NOMO-1 (cell line): ENCODE measurements at regions not wholly inside any gene's neighbourhood (a gene's known extent, or its start where the extent isn't known, plus 50 kb on each side); places are given as distances from the start of the nearest gene placed in this dataset.
"Not testable (repeated sequence)": the region's sequence is repeated elsewhere in the genome, so short reads cannot be mapped to it uniquely, and the experiment has no call there.

Source experiments
- DNase-seq, 2 experiments: peaks; one replicate each; lab custom pipeline; 2025; ENCODE audit not compliant: unreplicated experiment in 2 of 2; lab: John Stamatoyannopoulos, UW

DNA sequence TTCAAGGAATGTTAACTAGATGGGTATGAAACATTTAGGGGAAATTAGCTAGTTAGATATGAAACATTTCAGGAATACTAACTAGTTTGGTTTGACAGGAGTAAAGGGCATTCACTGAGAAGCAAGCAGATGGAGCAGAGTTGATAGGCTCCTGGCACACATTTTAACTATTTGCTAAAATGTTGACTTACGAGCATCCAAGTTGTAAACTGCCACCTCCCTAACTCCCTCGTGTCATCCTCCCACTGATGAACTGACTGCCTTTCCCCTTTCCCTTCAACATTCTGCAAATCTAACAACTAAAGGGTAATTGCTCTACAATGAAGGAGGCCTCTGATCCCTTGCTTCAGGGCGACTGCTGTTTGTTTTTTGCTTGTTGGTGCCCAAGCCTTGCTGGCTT is 580.4 kb upstream of the FAM98A start:
- no peak for DNase-seq

DNA sequence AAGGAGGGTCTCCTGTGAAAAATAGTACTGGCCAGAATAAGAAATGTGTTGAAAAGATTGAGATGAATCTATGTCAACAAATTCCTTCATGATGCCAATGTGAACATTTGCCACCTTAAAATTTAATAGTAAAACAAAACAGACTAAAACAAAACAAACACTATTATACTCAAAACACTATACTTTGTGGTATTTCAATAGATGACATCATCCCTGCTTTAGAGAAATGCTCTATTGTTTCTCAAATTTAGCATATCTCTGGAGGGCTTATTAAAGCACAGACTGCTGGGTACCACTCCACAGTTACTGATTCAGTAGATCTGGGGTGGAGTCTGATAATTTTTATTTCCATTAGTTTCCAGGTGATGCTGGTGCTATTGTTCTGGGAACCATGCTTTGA is 579.4 kb upstream of the FAM98A start:
- no peak for DNase-seq

DNA sequence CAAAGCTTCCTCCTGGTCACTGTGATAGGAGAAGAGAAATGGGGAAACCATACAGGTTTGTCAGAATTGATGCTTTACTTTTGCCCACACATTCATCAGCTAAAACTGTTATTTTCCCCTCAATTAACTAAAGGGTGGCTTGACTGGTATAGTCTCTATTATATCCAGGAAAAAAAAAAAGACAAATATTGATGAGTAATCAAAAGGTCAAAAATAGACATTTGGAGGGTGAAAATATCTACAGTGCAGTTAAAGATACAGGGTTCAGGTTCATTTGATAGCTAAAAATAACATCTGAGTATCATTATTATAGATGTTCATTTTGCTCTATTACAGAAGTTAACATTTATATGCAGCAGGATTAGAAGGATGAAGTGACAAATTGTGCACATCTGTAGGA is 577.6 kb upstream of the FAM98A start:
- no peak for DNase-seq

DNA sequence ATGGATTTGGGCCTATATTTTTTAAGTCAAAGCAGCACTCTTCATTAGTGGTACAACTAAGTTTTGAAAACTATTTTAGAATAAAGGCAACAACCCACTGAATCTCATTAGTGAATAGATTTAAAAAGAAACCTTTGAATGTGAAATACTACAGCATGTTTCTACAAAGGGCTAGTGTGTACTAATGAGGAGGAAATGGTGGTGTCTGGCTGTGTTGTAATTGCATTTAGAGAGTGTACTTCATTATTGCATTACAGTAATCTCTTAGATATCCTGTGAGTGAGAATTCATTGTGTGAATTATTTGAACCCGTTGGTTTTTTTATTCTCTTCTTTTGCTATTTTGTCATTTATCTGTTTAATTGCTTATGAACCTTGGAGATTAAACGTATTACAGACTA is 575.4 kb upstream of the FAM98A start:
- no peak for DNase-seq

DNA sequence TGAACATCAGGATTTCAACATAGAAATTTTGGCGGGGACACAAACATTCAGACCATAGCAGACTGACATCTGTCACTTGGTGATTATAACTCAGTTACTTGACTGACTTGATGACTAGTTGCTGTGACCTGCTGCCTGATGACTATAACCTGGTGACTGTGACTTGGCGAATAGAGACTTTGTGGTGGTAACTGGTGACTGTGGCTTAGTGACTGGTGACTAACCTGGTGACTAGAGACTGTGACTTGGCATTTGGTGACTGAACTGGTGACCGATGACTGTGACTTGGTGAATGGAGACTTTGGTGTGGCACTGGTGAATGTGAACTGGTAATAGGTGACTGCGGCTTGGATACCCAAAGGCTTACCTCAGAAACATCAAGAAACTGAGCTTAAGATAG is 563.1 kb upstream of the FAM98A start:
- DNase-seq = no peak

DNA sequence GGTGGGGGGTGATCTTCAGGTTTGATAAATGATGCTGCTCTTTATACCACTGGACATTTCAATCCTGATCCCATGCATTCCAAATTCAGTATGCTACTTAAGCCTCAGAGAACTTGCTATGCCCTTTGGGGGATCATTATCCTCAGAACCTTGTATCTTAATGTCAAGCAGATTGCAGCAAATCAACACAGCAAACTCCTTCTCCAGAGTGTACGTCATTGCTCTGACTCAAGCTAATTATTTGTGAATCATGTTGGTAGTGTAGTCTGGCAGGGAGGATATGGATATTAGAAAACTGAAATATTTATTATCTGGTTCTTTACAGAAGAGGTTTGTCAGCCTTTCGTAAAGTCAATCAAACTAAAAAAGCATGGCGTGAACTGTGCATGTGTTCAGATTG is 562.5 kb upstream of the FAM98A start:
- DNase-seq = no peak

DNA sequence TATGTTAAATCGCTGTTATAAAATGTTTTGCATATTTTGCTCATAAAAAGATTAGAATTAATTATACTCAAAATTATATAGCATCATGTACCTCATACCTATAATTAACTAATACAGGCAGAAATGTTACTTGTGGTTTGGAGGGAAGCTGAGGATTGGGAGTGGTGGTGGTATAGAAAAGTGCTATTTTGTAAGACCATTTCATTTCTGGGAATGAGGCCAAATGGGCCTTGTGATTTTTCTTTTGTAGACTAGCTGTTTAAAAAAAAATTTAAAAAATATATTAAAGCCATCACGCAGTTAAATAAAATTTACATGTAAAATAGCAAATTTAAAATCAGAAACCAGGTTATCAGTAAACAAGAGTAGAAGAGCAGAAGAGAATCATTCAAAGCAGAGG is 560.8 kb upstream of the FAM98A start:
- DNase-seq = no peak

DNA sequence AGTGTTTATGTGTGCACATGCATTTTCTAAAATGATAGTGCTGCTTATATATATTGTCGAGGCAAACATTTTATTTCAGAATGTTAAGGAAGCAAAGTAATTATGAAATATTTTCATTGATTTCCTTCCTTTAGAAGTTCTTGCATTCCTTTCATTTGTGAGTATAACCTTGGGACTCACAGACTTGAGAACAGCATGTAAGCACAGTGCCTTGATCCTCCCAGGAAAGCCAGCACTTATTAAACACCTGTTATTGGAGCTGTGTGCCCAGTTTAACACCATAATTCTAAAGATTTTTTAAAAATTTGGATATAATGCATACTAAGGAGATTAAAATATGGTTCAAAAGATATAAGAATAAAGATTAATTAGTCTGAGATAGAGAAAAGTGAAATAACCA is 554.4 kb upstream of the FAM98A start:
- DNase-seq = no peak

DNA sequence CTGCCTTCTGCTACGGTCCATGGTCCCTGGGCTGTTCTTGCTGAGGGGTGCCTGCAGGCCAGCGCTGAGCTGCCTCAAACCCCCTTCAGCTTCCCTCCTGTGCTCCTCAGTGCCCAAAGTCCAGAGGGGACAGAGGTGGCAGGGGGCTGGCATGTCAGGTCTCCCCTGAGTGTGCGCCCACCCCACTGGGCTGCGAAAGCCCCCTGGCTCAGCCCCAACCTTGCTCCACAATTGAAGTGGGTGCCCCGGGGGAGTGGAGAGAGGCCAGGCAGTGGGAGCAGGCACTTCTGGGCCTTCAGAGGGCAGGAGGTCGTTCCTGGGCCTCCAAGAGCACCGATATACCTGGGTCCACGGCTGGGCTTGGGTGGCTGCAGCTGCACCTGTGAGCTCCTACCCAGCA is 548.7 kb upstream of the FAM98A start:
- DNase-seq = no peak

DNA sequence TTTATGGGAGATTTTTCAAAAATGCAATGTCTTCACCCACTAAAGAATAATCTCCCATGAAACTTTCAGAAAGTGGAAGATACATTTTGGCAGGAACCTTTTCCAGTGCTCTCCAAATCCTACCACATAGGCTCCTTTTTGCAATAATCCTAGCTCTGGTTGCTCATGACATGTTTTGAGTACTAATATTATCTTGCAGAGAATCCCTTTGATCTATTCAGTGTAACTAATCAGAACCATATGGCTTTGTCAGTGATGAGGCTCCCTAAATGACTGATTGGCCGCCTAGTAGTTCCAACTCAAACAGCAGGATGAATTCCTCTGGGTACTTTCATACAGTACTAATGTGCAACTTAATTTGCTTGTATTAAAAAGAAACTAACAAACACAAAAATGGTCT is 544.0 kb upstream of the FAM98A start:
- DNase-seq = no peak

DNA sequence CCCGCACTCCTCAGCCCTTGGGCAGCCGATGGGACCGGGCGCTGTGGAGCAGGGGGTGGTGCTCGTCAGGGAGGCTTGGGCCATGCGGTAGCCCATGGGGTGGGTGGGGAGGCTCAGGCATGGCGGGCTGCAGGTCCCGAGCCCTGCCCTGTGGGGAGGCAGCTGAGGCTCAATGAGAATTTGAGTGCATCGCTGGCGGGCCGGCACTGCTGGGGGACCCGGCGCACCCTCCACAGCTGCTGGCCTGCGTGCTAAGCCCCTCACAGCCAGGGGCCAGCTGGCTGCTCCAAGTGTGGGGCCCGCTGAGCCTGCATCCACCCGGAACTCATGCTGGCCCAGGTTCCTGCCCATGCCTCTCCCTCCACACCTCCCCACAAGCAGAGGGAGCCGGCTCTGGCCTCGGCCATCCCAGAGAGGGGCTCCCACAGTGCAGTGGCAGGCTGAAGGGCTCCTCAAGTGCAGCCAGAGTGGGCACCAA is 543.5 kb upstream of the FAM98A start:
- DNase-seq = not testable (repeated sequence)

DNA sequence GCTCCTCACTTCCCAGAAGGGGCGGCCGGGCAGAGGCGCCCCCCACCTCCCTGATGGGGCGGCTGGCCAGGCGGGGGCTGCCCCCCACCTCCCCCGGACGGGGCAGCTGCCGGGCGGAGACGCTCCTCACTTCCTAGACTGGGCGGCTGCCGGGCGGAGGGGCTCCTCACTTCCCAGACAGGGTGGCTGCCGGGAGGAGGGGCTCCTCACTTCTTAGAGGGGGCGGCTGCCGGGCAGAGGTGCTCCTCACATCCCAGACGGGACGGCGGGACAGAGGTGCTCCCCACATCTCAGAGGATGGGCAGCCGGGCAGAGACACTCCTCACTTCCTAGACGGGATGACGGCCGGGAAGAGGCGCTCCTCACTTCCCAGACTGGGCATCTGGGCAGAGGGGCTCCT is 534.0 kb upstream of the FAM98A start:
- not testable (repeated sequence) for DNase-seq

DNA sequence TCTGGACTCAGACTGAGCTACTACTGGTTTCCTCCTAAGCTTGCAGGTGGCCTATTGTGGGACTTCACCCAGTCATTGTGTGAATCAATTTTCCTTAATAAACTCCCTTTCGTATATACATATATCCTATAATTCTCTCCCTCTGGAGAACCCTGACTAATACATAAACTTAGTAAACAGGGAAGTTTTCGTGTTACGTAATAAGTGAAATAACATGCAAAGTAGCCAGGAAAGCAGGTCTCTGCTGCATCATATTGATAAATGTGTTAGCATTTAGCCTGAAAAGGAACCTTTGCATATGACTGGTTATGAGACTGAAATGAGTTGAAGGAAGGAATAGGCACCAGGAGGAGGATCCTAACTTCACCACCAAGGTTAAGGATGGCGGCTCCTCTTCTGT is 527.2 kb upstream of the FAM98A start:
- DNase-seq = no peak

DNA sequence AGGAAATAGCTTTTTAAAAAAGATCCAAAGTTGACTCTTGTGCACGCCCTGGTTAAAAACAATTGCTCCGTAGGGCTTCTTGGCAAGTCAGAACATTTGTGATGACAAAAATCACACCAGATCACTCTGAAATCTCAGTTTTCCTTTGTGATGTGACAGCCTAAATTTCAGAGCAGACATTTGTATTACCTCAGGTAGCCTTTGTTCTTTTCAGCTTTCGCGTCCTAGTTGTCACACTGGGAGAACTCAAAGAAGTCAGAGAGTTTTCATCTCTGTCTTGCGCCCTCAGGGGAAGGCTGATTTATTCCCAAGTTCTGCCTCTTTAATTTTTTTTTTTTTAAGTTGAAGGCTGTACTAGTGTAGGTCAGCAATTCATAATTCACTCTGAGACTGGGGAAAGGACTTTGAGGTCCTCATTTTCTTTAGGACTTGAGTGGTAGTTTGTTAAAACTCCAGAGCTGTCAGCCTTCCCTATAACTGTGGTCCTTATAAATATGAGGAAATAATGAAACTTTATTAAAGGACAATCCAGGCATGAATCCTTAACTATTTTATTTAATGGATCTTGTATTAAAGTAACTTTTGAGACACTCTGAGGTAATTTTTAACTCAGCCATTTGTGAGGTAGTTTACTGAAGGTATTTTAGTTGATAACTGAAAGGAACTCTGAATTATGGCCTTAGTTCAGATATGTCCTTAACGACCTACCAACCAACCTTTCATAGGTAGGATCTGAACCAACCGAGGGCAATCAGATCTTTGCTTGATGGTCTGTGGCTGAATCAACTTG is 525.1 kb upstream of the FAM98A start:
- DNase-seq = no peak

DNA sequence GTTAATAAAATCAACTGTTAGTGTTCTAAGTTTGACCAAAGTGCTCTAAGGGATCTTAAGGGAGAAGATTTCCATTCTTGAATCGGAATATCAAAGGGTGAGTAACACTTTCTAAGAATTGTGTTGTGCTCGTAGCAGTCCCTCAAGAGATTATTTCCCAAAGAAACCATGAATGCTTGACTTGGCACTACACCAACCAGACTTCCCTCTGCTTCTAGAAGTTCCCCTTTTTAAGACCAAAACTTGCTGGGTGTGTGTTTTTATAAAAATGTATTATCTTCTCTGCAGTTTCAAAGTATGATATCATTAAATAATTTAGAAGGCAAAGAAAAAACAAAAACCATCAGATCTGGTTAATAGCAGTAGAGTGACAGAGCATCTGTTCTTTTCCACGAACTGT is 522.0 kb upstream of the FAM98A start:
- no peak for DNase-seq

DNA sequence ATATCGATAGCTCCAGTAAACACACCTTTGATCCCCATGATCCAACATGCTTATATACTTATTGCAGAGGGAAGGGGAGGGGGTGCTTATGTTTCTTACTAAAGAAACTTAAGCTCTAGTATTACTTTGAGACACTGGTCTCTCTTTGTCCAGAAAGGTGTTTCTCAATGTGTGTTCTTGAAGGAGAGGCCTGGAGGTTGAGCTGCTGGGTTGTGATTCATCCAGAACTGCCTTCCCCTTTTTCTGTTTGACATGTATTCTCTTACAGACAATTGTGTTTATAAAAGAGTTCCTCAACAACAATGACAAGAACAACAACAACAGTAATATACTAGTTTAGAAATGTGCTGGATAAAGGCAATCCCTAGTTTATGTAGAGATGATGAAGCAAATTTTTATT is 516.0 kb upstream of the FAM98A start:
- DNase-seq = no peak

DNA sequence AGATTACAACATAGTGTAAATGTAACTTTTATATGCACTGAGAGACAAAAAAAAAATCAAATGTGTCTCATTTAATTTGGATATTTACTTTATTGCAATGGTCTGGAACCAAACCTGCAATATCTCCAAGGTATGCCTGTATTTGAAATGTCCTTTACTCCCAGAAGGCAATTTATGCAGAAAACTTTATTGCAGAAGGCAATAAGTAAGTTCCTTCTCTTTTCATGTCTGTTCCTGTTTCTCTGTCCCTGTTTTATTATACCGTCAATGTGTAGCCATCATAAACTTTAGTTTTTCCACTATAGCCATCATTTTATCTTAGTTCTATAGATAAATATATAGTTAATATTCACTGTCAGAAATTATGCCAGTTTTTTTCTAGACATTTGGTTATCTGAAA is 513.1 kb upstream of the FAM98A start:
- no peak for DNase-seq

DNA sequence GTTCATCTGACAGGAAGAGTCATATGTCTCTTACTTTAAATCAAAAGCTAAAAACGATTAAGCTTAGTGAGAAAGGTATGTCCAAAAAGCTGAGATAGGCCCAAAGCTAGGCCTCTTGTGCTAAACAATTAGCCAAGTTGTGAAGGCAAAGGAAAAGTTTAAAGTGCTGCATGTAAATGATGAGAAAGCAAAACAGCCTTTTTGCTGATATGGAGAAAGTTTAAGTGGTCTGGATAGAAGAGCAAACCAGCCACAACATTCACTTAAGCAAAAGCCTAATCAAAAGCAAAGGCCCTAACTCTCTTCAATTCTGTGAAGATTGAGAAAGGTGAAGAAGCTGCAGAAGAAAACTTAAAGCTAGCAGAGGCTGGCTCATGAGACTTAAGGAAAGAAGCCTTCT is 511.3 kb upstream of the FAM98A start:
- DNase-seq = no peak

DNA sequence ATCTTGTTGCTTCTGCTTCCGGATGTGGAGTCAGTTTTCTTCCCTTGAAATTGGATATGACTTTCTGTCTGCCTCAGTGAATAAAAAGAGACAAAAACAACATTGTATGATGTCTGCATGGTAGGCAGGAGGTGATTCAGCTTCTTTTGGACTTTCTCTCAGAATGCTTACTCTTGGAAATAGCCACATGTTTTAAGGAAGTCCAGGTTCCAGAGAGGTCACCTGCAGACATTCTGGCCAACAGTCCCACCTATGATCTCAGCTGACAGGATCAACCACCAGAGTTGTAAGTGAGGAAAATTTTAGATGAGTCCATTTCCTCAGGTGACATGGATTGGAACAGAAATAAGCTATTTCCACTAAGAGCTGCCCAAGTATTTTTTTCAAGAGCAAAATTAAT is 508.7 kb upstream of the FAM98A start:
- no peak for DNase-seq

DNA sequence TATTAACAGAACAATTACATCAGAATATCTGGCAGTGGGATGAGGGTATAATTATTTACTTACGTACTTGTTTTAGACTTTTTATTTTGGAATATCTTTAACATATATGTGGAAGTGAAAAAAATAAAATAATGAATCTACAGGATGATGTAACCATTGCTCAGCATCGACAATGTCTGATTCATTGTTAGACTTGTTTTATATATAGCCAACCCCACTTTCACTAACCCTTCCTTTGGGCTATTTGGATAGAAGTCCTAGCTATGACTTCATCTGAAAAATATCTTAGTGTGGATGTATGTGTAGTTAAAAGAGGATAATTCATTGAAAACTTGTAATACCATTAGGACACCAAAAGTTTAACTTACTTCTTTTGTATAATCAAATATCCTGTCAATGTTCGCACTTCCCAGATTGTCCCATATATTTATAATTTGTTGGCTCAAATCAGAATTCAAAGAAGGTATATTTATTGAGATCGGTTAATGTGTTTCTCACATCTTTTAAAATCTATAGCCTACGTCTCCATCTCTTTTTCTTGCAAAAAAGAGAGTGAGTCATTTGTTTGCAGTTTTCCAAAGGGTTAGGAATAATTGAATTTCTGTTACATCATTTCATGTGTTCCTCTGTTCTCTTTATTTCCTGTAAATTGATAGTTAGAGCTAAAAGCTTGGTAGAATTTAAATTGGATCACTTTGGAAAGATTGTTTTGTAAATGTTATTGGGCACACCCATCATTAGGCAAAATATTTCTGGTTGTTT is 506.1 kb upstream of the FAM98A start:
- DNase-seq = no peak

DNA sequence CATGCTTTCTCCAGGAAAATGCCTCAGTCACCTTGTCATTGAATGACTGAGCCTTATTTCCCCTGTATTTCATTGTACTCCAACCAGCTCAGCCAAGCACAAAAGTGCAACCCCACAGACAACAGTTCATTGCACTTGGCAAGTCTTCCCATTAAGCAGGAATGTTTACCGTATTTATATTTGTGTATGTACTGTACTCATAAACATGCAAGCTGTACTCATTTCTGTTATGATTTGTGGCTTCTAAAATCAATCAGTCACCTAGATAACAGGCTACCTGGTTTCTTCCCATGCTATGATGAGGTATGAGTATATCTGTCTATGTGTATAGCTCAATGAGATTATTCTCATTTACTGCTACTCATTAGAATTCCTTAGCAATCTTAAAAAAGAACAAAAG is 505.5 kb upstream of the FAM98A start:
- DNase-seq = no peak

DNA sequence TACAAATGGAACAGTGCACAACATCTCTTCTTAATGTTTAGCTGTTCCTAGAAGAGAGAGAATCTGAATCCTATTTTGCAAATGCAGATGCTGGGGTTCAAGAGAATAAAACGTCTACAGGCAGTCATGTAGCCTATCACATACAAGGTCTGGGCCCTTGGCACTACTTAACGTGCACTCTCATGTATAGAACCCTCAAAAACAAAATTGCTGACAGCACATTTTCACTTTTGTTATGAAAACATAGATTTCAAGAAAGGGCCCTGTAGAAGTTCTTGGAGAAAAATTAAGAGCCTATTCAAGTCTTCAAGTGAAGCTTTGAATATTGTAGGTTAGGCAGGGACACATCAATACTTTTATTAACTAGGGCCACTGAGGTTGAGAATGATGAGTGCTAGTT is 504.3 kb upstream of the FAM98A start:
- DNase-seq = no peak
